ENCODE measurements at regions not wholly inside any gene's neighbourhood (a gene's known extent, or its start where the extent isn't known, plus 50 kb on each side); places are given as distances from the start of the nearest gene placed in this dataset.

DNA sequence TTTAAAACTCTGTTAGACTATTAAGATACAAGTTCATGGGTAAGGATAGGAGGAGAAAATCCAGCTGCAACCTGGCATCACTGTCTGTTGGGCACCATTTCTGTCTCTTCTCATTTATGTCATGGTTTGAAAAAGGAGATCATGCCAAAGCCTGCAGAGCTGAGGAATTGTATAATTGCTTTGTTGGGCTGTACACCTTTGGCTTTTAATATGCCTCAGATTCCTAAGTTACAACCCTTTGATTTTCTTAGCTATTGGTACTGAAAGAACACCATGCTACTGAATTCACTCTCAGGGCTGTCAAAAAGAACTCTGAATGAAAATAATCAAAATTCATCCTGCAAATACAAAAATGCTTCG lies 174.3 kb downstream of the ACKR3 start:
- ChIA-PET POLR2A (no interaction called here), CTCF (no interaction called here)
- Mint-ChIP-seq H3K4me1 (ENCODE audit: low read depth) (no peaks in the 10 kb centered on the region), H3K4me3 (no peak overlapping the region), H3K9me3 (no peaks in the 10 kb centered on the region), H3K27me3 (peaks cover 22% of the 10 kb centered on the region), H3K36me3 (ENCODE audit: low read depth) (no peaks in the 10 kb centered on the region), H3K27ac (no peak overlapping the region)
- DNase-seq: no peak
- peaks cover 0 to 2% of the 10 kb centered on the region in 2 experiments for H3K27me3 ChIP-seq (ENCODE audit: control insufficient read depth in 1 of 2, insufficient read depth in 2 of 2, low read length in 2 of 2)
- H3K4me1 ChIP-seq (ENCODE audit: insufficient read depth, low read length): no peaks in the 10 kb centered on the region
- ATAC-seq (ENCODE audit: poor library complexity): no peak
- H3K4me3 ChIP-seq (ENCODE audit: low read length): no peak overlapping the region
- intact Hi-C loops (cut with DNase I, micrococcal nuclease): no loop called here
- H3K9me3 ChIP-seq (ENCODE audit: control insufficient read depth in 1 of 2, insufficient read depth in 1 of 2, low read length in 2 of 2): no peaks in the 10 kb centered on the region
- no peaks in the 10 kb centered on the region for H3K36me3 ChIP-seq (ENCODE audit: insufficient read depth, low read length)
- no peak overlapping the region for H3K27ac ChIP-seq (ENCODE audit: low read depth in 1 of 2, low read length in 2 of 2)
- TF ChIP-seq, protein P1, sequence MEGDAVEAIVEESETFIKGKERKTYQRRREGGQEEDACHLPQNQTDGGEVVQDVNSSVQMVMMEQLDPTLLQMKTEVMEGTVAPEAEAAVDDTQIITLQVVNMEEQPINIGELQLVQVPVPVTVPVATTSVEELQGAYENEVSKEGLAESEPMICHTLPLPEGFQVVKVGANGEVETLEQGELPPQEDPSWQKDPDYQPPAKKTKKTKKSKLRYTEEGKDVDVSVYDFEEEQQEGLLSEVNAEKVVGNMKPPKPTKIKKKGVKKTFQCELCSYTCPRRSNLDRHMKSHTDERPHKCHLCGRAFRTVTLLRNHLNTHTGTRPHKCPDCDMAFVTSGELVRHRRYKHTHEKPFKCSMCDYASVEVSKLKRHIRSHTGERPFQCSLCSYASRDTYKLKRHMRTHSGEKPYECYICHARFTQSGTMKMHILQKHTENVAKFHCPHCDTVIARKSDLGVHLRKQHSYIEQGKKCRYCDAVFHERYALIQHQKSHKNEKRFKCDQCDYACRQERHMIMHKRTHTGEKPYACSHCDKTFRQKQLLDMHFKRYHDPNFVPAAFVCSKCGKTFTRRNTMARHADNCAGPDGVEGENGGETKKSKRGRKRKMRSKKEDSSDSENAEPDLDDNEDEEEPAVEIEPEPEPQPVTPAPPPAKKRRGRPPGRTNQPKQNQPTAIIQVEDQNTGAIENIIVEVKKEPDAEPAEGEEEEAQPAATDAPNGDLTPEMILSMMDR (IDR thresholded peaks at IDR 0.05): no peak

DNA sequence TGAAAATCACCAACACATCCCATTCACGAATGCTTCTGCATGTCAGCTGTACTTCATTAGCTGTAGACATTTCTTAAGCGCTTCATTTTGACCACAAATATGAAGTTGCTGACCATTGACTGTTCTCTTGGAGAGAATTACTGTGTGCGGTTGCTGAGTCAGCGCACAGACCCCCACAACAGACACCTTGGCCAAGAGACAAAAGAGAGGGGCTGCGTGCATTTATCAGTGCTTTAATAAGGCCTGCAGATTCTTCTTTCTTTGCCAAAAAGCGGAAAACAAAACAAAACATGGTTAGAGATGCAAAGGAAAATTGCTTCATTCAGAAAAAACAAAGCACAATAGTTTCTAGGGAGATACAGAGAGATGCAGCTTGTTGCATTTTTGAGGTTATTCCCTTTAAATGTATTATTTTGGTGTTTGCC lies 174.7 kb downstream of the ACKR3 start:
- ChIA-PET CTCF (no interaction called here), POLR2A (no interaction called here)
- ATAC-seq (ENCODE audit: poor library complexity): no peak
- Mint-ChIP-seq H3K9me3 (no peaks in the 10 kb centered on the region), H3K27me3 (peaks cover 24% of the 10 kb centered on the region), H3K4me1 (ENCODE audit: low read depth) (no peaks in the 10 kb centered on the region), H3K4me3 (no peak overlapping the region), H3K27ac (no peak overlapping the region), H3K36me3 (ENCODE audit: low read depth) (no peaks in the 10 kb centered on the region)
- Histone ChIP-seq H3K27me3 (ENCODE audit: control insufficient read depth in 1 of 2, insufficient read depth in 2 of 2, low read length in 2 of 2) (peaks cover 0 to 2% of the 10 kb centered on the region in 2 experiments), H3K27ac (ENCODE audit: low read depth in 1 of 2, low read length in 2 of 2) (no peak overlapping the region), H3K9me3 (ENCODE audit: control insufficient read depth in 1 of 2, insufficient read depth in 1 of 2, low read length in 2 of 2) (no peaks in the 10 kb centered on the region), H3K4me3 (ENCODE audit: low read length) (no peak overlapping the region), H3K36me3 (ENCODE audit: insufficient read depth, low read length) (no peaks in the 10 kb centered on the region), H3K4me1 (ENCODE audit: insufficient read depth, low read length) (no peaks in the 10 kb centered on the region)
- intact Hi-C loops (cut with DNase I, micrococcal nuclease): no loop called here
- TF ChIP-seq, protein P1 (IDR thresholded peaks at IDR 0.05): no peak
- DNase-seq: no peak

DNA sequence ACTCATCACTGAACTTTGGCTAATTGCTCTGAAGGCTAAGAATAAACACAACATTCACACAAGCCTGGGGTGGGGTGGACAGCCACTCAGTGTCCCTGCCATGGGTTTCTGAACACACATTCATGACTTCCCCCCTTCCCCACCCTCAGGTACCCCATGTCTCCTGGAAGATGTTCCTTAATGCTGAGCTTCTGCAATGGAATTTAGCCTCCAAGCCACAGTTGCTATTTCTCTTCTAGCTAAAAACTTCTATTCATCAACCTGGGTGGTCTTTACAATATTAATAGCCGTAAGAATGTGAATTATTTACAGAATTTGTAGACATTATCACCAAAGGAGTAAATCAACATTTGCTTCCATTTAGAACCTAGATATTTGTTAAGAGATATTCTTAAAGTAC lies 175.1 kb downstream of the ACKR3 start:
- Histone ChIP-seq H3K4me3 (ENCODE audit: low read length) (no peak overlapping the region), H3K27ac (ENCODE audit: low read depth in 1 of 2, low read length in 2 of 2) (no peak overlapping the region), H3K27me3 (ENCODE audit: control insufficient read depth in 1 of 2, insufficient read depth in 2 of 2, low read length in 2 of 2) (peaks cover 0 to 2% of the 10 kb centered on the region in 2 experiments), H3K36me3 (ENCODE audit: insufficient read depth, low read length) (no peaks in the 10 kb centered on the region), H3K4me1 (ENCODE audit: insufficient read depth, low read length) (no peaks in the 10 kb centered on the region), H3K9me3 (ENCODE audit: control insufficient read depth in 1 of 2, insufficient read depth in 1 of 2, low read length in 2 of 2) (no peaks in the 10 kb centered on the region)
- no peaks in the 10 kb centered on the region for H3K4me1 Mint-ChIP-seq (ENCODE audit: low read depth)
- no peak overlapping the region for H3K27ac Mint-ChIP-seq
- ATAC-seq (ENCODE audit: poor library complexity) (no peak), DNase-seq (no peak)
- ChIA-PET POLR2A (no interaction called here), CTCF (no interaction called here)
- TF ChIP-seq, protein P1 (IDR thresholded peaks at IDR 0.05): no peak
- H3K4me3 Mint-ChIP-seq: no peak overlapping the region
- intact Hi-C loops (cut with DNase I, micrococcal nuclease): no loop called here
- no peaks in the 10 kb centered on the region for H3K36me3 Mint-ChIP-seq (ENCODE audit: low read depth)
- H3K27me3 Mint-ChIP-seq: peaks cover 26% of the 10 kb centered on the region
- no peaks in the 10 kb centered on the region for H3K9me3 Mint-ChIP-seq

All from CD4-positive, alpha-beta T cell (primary cell).